HCT116 (cell line): ENCODE measurements at regions not wholly inside any gene's neighbourhood (a gene's known extent, or its start where the extent isn't known, plus 50 kb on each side); places are given as distances from the start of the nearest gene placed in this dataset.

Experiments
- ATAC-seq: fragments of 200-7000 bp; cut with Tn5 transposase; 2 replicates; pipeline ENCODE4 v1.9.1; 2020; ENCODE audit warnings: mild to moderate bottlenecking, moderate library complexity
- BruUV-seq: library from RNA; stranded (reverse); fragments of 400-500 nt; replicated peaks from 2 replicates; lab custom pipeline; 2021; lab: Mats Ljungman, UMichigan
- CTCF ChIA-PET: fragments of 300-600 bp; sonication (Branson Sonifier 250); formaldehyde crosslinking; loops from one replicate; lab custom pipeline; 2021; ENCODE audit warnings: antibody characterized with exemption; lab: Charles Lee
- POLR2A ChIA-PET: fragments of 300-600, 350-600 bp; sonication (Branson Sonifier 250); formaldehyde crosslinking; loops from one replicate; lab custom pipeline; 2021; ENCODE audit warnings: antibody characterized with exemption; lab: Charles Lee
- RAD21 ChIA-PET, 2 experiments: fragments of 300-600 bp; sonication (Branson Sonifier 250); formaldehyde crosslinking; loops; one replicate each; lab custom pipeline; 2023; ENCODE audit warnings: low total read pairs in 2 of 2; ENCODE audit not compliant: uncharacterized antibody in 2 of 2, unreplicated experiment in 2 of 2, low non-redundant PET in 1 of 2; lab: Charles Lee
- DNase-seq: peaks from one replicate; pipeline ENCODE4 v3.0.0-alpha.2; 2010; ENCODE audit warnings: low read depth, low spot score
- H2AFZ ChIP-seq: fragments of 200-600 bp; shearing (Covaris generic), sonication (generic); 2 replicates; pipeline ENCODE4 v1.6.1; 2017; ENCODE audit warnings: low read depth, mixed run types, mixed read lengths, antibody characterized with exemption, low read length; ENCODE audit not compliant: poor library complexity, severe bottlenecking
- H3K27ac ChIP-seq: 2 replicates; pipeline ENCODE4 v1.5.1; 2012; ENCODE audit warnings: low read depth, low read length
- H3K27me3 ChIP-seq: fragments of 200-600 bp; sonication (generic); 2 replicates; pipeline ENCODE4 v1.6.1; 2016; ENCODE audit warnings: mixed run types, low read length, mixed read lengths; ENCODE audit not compliant: insufficient read depth
- H3K36me3 ChIP-seq, 2 experiments: fragments of 200-500 bp in 1 of 2; fragments of 200-600 bp in 1 of 2; sonication (Bioruptor generic) in 1 of 2; sonication (generic) in 1 of 2; 2 replicates each; pipeline versions ENCODE4 v1.5.1 to v1.6.1; 2014 to 2016; ENCODE audit warnings: low read length in 2 of 2, inconsistent platforms in 1 of 2, mixed read lengths in 1 of 2, mixed run types in 1 of 2; ENCODE audit not compliant: insufficient read depth in 2 of 2, control insufficient read depth in 1 of 2
- H3K4me1 ChIP-seq, 2 experiments: fragments of 200-600 bp in 1 of 2; sonication (generic) in 1 of 2; 2 replicates each; pipeline versions ENCODE4 v1.5.1 to v1.6.1; 2012 to 2017; ENCODE audit warnings: low read length in 2 of 2, inconsistent platforms in 1 of 2, mild to moderate bottlenecking in 1 of 2, mixed read lengths in 1 of 2, mixed run types in 1 of 2, moderate library complexity in 1 of 2; ENCODE audit not compliant: insufficient read depth in 2 of 2, control insufficient read depth in 1 of 2
- H3K4me2 ChIP-seq: fragments of 200-600 bp; sonication (generic); 2 replicates; pipeline ENCODE4 v1.6.1; 2017; ENCODE audit warnings: mixed run types, low read length, mixed read lengths
- H3K4me3 ChIP-seq, 2 experiments: fragments of 200-600 bp in 1 of 2; sonication (generic) in 1 of 2; replicated peaks in 1 of 2; 2 replicates each; pipeline ENCODE4 v1.5.1; 2011 to 2016; ENCODE audit warnings: low read length in 2 of 2, control low read depth in 1 of 2, low read depth in 1 of 2, mild to moderate bottlenecking in 1 of 2, mixed read lengths in 1 of 2, mixed run types in 1 of 2
- H3K79me2 ChIP-seq: fragments of 200-600 bp; sonication (generic); 2 replicates; pipeline ENCODE4 v1.6.1; 2017; ENCODE audit warnings: mild to moderate bottlenecking, mixed run types, low read length, moderate library complexity, mixed read lengths; ENCODE audit not compliant: insufficient read depth
- H3K9ac ChIP-seq: fragments of 200-600 bp; sonication (generic); 2 replicates; pipeline ENCODE4 v1.6.1; 2016; ENCODE audit warnings: low read length, mixed read lengths
- H3K9me2 ChIP-seq: fragments of 200-600 bp; sonication (generic), shearing (Covaris generic); 2 replicates; pipeline ENCODE4 v1.6.1; 2017; ENCODE audit warnings: mixed run types, mild to moderate bottlenecking, moderate library complexity; ENCODE audit not compliant: insufficient read depth
- H3K9me3 ChIP-seq, 2 experiments: fragments of 200-500 bp in 1 of 2; fragments of 200-600 bp in 1 of 2; sonication (Bioruptor generic) in 1 of 2; sonication (generic) in 1 of 2; 2 replicates each; pipeline ENCODE4 v1.6.1; 2014 to 2017; ENCODE audit warnings: low read length in 2 of 2, mixed read lengths in 2 of 2, inconsistent platforms in 1 of 2, low read depth in 1 of 2, mild to moderate bottlenecking in 1 of 2, mixed run types in 1 of 2, moderate library complexity in 1 of 2; ENCODE audit not compliant: control insufficient read depth in 1 of 2, insufficient read depth in 1 of 2
- H4K20me1 ChIP-seq: fragments of 200-600 bp; sonication (generic), shearing (Covaris generic); 2 replicates; pipeline ENCODE4 v1.6.1; 2017; ENCODE audit warnings: mixed run types, mild to moderate bottlenecking, moderate library complexity; ENCODE audit not compliant: insufficient read depth
- CBX3 ChIP-seq: IDR thresholded peaks from 2 replicates; pipeline ENCODE4 v1.6.1; 2012; ENCODE audit warnings: low read depth
- EGR1 ChIP-seq: IDR thresholded peaks from 2 replicates; pipeline ENCODE4 v1.6.1; 2012; ENCODE audit warnings: low read depth
- ELF1 ChIP-seq: IDR thresholded peaks from 2 replicates; pipeline ENCODE4 v1.6.1; 2012; ENCODE audit warnings: low read depth, borderline replicate concordance
- EZH2 ChIP-seq: fragments of 200-600 bp; sonication (generic); IDR thresholded peaks from 2 replicates; pipeline ENCODE4 v1.6.1; 2017; ENCODE audit warnings: antibody characterized with exemption, mixed run types
- FOSL1 ChIP-seq: IDR thresholded peaks from 2 replicates; pipeline ENCODE4 v1.6.1; 2012; ENCODE audit warnings: low read depth
- JUND ChIP-seq: IDR thresholded peaks from 2 replicates; pipeline ENCODE4 v1.6.1; 2012
- POLR2A ChIP-seq: IDR thresholded peaks from 2 replicates; pipeline ENCODE4 v1.7.0; 2011; ENCODE audit warnings: borderline replicate concordance; ENCODE audit not compliant: insufficient read depth, insufficient read length; ENCODE audit errors: extremely low read depth
- RAD21 ChIP-seq: IDR thresholded peaks from 2 replicates; pipeline ENCODE4 v1.6.1; 2012; ENCODE audit warnings: low read depth, mild to moderate bottlenecking
- SIN3A ChIP-seq: IDR thresholded peaks from 2 replicates; pipeline ENCODE4 v1.6.1; 2012; ENCODE audit warnings: low read depth
- SP1 ChIP-seq: IDR thresholded peaks from 2 replicates; pipeline ENCODE4 v1.6.1; 2012; ENCODE audit warnings: low read depth
- SRF ChIP-seq: IDR thresholded peaks from 2 replicates; pipeline ENCODE4 v1.6.1; 2012; ENCODE audit warnings: low read depth
- TCF7L2 ChIP-seq: IDR thresholded peaks from 2 replicates; pipeline ENCODE4 v1.7.0; 2011; ENCODE audit warnings: borderline replicate concordance, inconsistent platforms; ENCODE audit not compliant: insufficient read depth, insufficient read length; ENCODE audit errors: extremely low read depth
- YY1 ChIP-seq: IDR thresholded peaks from 2 replicates; pipeline ENCODE4 v1.6.1; 2011; ENCODE audit warnings: low read length, low read depth, moderate library complexity, mild to moderate bottlenecking; ENCODE audit not compliant: insufficient replicate concordance; ENCODE audit errors: extremely low read depth
- ZFX ChIP-seq: fragments of 450-650 bp; IDR thresholded peaks from 2 replicates; pipeline ENCODE4 v1.6.1; 2017
- ZNF274 ChIP-seq: fragments of 200-500 bp; sonication (Bioruptor generic); IDR thresholded peaks from 2 replicates; pipeline ENCODE4 v1.6.1; 2014; ENCODE audit warnings: mild to moderate bottlenecking, low read depth, low read length, inconsistent platforms
- intact Hi-C: fragments of 100-400 bp; cut with micrococcal nuclease; formaldehyde crosslinking; loops from 2 replicates; pipeline ENCODE4 v1.10.0; 2022
- TF ChIP-seq, protein P1 (sequence below): IDR thresholded peaks from 2 replicates; pipeline ENCODE4 v1.6.1; 2012
- TF ChIP-seq, protein P2 (sequence below): IDR thresholded peaks from 2 replicates; pipeline ENCODE4 v1.6.1; 2011; ENCODE audit warnings: mild to moderate bottlenecking, low read length, moderate library complexity; ENCODE audit not compliant: insufficient replicate concordance; ENCODE audit errors: extremely low read depth
- TF ChIP-seq, protein P3 (sequence below): IDR thresholded peaks from 2 replicates; pipeline ENCODE4 v1.6.1; 2012; ENCODE audit warnings: low read depth

DNA sequence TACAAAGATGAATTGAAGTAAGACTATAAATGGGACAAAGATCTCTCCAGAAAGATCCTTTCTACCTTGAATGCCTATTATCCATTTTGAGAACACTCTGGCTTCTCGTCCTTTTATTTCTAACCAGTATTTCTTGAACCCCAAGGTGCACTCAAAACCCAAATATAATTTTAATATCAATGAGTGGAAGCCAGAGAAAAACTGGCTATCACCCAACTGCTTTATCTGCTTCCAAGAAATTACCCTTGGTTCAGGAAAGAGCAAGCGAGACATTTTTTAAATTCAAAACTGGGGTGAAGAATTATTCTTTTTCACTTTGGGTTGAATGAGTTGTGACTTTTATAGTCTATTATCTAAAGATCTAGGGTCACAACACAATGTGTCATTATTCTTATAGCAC is 221.3 kb downstream of the PTH2R start:
- ChIA-PET POLR2A (no interaction called here), CTCF (no interaction called here), RAD21 (no interaction called here)
- intact Hi-C loops = no loop called here
- Histone ChIP-seq H3K9ac (no peak overlapping the region), H3K4me2 (no peak overlapping the region), H4K20me1 (no peaks in the 10 kb centered on the region), H3K79me2 (no peaks in the 10 kb centered on the region), H3K36me3 (no peaks in the 10 kb centered on the region), H3K27me3 (no peaks in the 10 kb centered on the region), H3K9me3 (no peaks in the 10 kb centered on the region), H3K9me2 (no peaks in the 10 kb centered on the region), H3K27ac (no peak overlapping the region), H3K4me1 (no peaks in the 10 kb centered on the region), H3K4me3 (no peak overlapping the region), H2AFZ (no peak overlapping the region)
- no peak for TF ChIP-seq SRF
- no peak for TF ChIP-seq EZH2
- ATAC-seq = no peak
- no TSS peak for BruUV-seq
- DNase-seq = no peak

DNA sequence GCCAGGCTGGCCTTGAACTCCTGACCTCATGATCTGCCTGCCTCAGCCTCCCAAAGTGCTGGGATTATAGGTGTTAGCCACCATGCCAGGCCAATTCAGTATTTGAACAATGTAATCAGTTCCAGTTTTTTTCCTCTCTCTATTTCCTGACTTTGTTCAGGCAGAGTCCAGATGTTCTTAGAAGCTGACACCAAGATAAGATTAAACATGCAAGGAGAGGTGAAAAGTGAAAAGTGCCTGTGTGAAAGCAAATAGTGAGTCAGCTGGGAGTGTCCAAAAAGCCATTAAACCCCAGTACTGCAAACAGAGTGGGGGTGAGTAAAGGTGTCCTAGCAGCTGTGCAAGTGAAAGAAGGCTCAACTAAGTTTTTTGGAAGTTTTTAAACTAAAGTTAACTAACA is 231.5 kb downstream of the PTH2R start:
- Histone ChIP-seq H3K27ac (no peak overlapping the region), H4K20me1 (no peaks in the 10 kb centered on the region), H3K36me3 (no peaks in the 10 kb centered on the region), H3K4me3 (no peak overlapping the region), H3K79me2 (no peaks in the 10 kb centered on the region), H3K9me3 (no peaks in the 10 kb centered on the region), H3K4me2 (no peak overlapping the region), H2AFZ (no peak overlapping the region), H3K9ac (no peak overlapping the region), H3K4me1 (no peaks in the 10 kb centered on the region), H3K27me3 (no peaks in the 10 kb centered on the region), H3K9me2 (no peaks in the 10 kb centered on the region)
- ATAC-seq (no peak), DNase-seq (no peak)
- ChIA-PET CTCF (no interaction called here), RAD21 (no interaction called here), POLR2A (no interaction called here)
- intact Hi-C loops = no loop called here
- no TSS peak for BruUV-seq
- TF ChIP-seq, protein P1, sequence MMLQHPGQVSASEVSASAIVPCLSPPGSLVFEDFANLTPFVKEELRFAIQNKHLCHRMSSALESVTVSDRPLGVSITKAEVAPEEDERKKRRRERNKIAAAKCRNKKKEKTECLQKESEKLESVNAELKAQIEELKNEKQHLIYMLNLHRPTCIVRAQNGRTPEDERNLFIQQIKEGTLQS = no peak
- TF ChIP-seq SP1 = no peak
- no peak for TF ChIP-seq EGR1
- no peak for TF ChIP-seq JUND
- no peak for TF ChIP-seq ZNF274
- TF ChIP-seq ZFX = no peak
- TF ChIP-seq CBX3 = no peak
- TF ChIP-seq POLR2A = no peak
- no peak for TF ChIP-seq ELF1
- TF ChIP-seq, protein P2, sequence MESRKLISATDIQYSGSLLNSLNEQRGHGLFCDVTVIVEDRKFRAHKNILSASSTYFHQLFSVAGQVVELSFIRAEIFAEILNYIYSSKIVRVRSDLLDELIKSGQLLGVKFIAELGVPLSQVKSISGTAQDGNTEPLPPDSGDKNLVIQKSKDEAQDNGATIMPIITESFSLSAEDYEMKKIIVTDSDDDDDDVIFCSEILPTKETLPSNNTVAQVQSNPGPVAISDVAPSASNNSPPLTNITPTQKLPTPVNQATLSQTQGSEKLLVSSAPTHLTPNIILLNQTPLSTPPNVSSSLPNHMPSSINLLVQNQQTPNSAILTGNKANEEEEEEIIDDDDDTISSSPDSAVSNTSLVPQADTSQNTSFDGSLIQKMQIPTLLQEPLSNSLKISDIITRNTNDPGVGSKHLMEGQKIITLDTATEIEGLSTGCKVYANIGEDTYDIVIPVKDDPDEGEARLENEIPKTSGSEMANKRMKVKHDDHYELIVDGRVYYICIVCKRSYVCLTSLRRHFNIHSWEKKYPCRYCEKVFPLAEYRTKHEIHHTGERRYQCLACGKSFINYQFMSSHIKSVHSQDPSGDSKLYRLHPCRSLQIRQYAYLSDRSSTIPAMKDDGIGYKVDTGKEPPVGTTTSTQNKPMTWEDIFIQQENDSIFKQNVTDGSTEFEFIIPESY = no peak
- TF ChIP-seq SIN3A = no peak
- no peak for TF ChIP-seq TCF7L2
- no peak for TF ChIP-seq FOSL1
- TF ChIP-seq YY1 = no peak
- no peak for TF ChIP-seq EZH2
- TF ChIP-seq RAD21 = no peak
- TF ChIP-seq, protein P3, sequence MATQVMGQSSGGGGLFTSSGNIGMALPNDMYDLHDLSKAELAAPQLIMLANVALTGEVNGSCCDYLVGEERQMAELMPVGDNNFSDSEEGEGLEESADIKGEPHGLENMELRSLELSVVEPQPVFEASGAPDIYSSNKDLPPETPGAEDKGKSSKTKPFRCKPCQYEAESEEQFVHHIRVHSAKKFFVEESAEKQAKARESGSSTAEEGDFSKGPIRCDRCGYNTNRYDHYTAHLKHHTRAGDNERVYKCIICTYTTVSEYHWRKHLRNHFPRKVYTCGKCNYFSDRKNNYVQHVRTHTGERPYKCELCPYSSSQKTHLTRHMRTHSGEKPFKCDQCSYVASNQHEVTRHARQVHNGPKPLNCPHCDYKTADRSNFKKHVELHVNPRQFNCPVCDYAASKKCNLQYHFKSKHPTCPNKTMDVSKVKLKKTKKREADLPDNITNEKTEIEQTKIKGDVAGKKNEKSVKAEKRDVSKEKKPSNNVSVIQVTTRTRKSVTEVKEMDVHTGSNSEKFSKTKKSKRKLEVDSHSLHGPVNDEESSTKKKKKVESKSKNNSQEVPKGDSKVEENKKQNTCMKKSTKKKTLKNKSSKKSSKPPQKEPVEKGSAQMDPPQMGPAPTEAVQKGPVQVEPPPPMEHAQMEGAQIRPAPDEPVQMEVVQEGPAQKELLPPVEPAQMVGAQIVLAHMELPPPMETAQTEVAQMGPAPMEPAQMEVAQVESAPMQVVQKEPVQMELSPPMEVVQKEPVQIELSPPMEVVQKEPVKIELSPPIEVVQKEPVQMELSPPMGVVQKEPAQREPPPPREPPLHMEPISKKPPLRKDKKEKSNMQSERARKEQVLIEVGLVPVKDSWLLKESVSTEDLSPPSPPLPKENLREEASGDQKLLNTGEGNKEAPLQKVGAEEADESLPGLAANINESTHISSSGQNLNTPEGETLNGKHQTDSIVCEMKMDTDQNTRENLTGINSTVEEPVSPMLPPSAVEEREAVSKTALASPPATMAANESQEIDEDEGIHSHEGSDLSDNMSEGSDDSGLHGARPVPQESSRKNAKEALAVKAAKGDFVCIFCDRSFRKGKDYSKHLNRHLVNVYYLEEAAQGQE = no peak
- no peak for TF ChIP-seq SRF
